Liver (tissue), 8 donors: ENCODE measurements at regions not wholly inside any gene's neighbourhood (a gene's known extent, or its start where the extent isn't known, plus 50 kb on each side); places are given as distances from the start of the nearest gene placed in this dataset.
A peak's percentile ranks its signal among the peaks of the same experiment; 100 is the strongest.

Source experiments
- DNase-seq: peaks from one replicate; pipeline ENCODE4 v3.0.0-alpha.2; 2017; ENCODE audit warnings: low spot score
- H3K27ac ChIP-seq, 2 donors: one replicate each; pipeline ENCODE4 v1.7.0; 2013; ENCODE audit warnings: inconsistent platforms in 2 of 2, low read length in 2 of 2, control low read depth in 1 of 2, low read depth in 1 of 2, mild to moderate bottlenecking in 1 of 2
- H3K27me3 ChIP-seq, 4 donors: one replicate each; pipeline versions ENCODE4 v1.6.1 to v1.7.0; 2013; ENCODE audit warnings: low read length in 3 of 4, inconsistent platforms in 1 of 4, mild to moderate bottlenecking in 1 of 4, moderate library complexity in 1 of 4; ENCODE audit not compliant: control insufficient read depth in 4 of 4, insufficient read depth in 4 of 4
- H3K36me3 ChIP-seq, 4 donors: one replicate each; pipeline versions ENCODE4 v1.6.1 to v1.7.0; 2013; ENCODE audit warnings: low read length in 3 of 4, mild to moderate bottlenecking in 3 of 4, low read depth in 1 of 4, moderate library complexity in 1 of 4; ENCODE audit not compliant: control insufficient read depth in 4 of 4, insufficient read depth in 3 of 4
- H3K4me1 ChIP-seq, 4 donors: one replicate each; pipeline versions ENCODE4 v1.6.1 to v1.7.0; 2013; ENCODE audit warnings: low read length in 3 of 4, mild to moderate bottlenecking in 3 of 4, moderate library complexity in 1 of 4; ENCODE audit not compliant: control insufficient read depth in 4 of 4, insufficient read depth in 4 of 4
- H3K4me3 ChIP-seq, 3 donors: one replicate each; pipeline versions ENCODE4 v1.6.1 to v1.7.0; 2013; ENCODE audit warnings: low read length in 3 of 3, control low read depth in 1 of 3, low read depth in 1 of 3, mild to moderate bottlenecking in 1 of 3
- H3K9ac ChIP-seq, 2 donors: one replicate each; pipeline ENCODE4 v1.7.0; 2013; ENCODE audit warnings: low read length in 2 of 2, mild to moderate bottlenecking in 2 of 2, moderate library complexity in 2 of 2, control low read depth in 1 of 2, low read depth in 1 of 2
- H3K9me3 ChIP-seq, 4 donors: one replicate each; pipeline versions ENCODE4 v1.6.1 to v1.7.0; 2013; ENCODE audit warnings: low read length in 3 of 4; ENCODE audit not compliant: control insufficient read depth in 4 of 4
- ATF3 ChIP-seq: IDR thresholded peaks from 2 replicates; pipeline ENCODE4 v1.6.1; 2016; ENCODE audit warnings: antibody characterized with exemption
- CTCF ChIP-seq: fragments of 150-350 bp; IDR thresholded peaks from 2 replicates; pipeline ENCODE4 v1.5.1; 2017; ENCODE audit warnings: improper control_type of control experiment, low read depth, low read length; ENCODE audit not compliant: missing input control
- EGR1 ChIP-seq, 2 donors: IDR thresholded peaks; 2 replicates each; pipeline ENCODE4 v1.6.1; 2016 to 2018; ENCODE audit warnings: antibody characterized with exemption in 2 of 2, low read depth in 2 of 2
- FOXA1 ChIP-seq: IDR thresholded peaks from 2 replicates; pipeline ENCODE4 v1.6.1; 2016; ENCODE audit warnings: antibody characterized with exemption
- FOXA2 ChIP-seq: IDR thresholded peaks from 2 replicates; pipeline ENCODE4 v1.6.1; 2016; ENCODE audit warnings: antibody characterized with exemption
- GABPA ChIP-seq, 2 donors: IDR thresholded peaks in 1 of 2; conservative IDR thresholded peaks in 1 of 2; 2 replicates each; pipeline ENCODE4 v1.6.1; 2016; ENCODE audit warnings: antibody characterized with exemption in 2 of 2, mild to moderate bottlenecking in 1 of 2, moderate library complexity in 1 of 2
- HNF4A ChIP-seq, 2 donors: conservative IDR thresholded peaks; 2 replicates each; pipeline ENCODE4 v1.6.1; 2016; ENCODE audit warnings: antibody characterized with exemption in 2 of 2, mild to moderate bottlenecking in 2 of 2
- HNF4G ChIP-seq: IDR thresholded peaks from 2 replicates; pipeline ENCODE4 v1.6.1; 2016; ENCODE audit warnings: antibody characterized with exemption
- MAX ChIP-seq: IDR thresholded peaks from 2 replicates; pipeline ENCODE4 v1.6.1; 2016; ENCODE audit warnings: antibody characterized with exemption
- NR2F2 ChIP-seq: IDR thresholded peaks from 2 replicates; pipeline ENCODE4 v1.6.1; 2016; ENCODE audit warnings: antibody characterized with exemption
- RAD21 ChIP-seq, 2 donors: IDR thresholded peaks; 2 replicates each; pipeline ENCODE4 v1.6.1; 2016; ENCODE audit warnings: antibody characterized with exemption in 2 of 2, mild to moderate bottlenecking in 2 of 2
- REST ChIP-seq: IDR thresholded peaks from 2 replicates; pipeline ENCODE4 v1.6.1; 2016; ENCODE audit warnings: antibody characterized with exemption, mild to moderate bottlenecking
- RXRA ChIP-seq, 2 donors: IDR thresholded peaks; 2 replicates each; pipeline ENCODE4 v1.6.1; 2017 to 2018; ENCODE audit warnings: antibody characterized with exemption in 2 of 2, mild to moderate bottlenecking in 1 of 2
- SP1 ChIP-seq: IDR thresholded peaks from 2 replicates; pipeline ENCODE4 v1.6.1; 2018; ENCODE audit warnings: antibody characterized with exemption, mild to moderate bottlenecking
- TAF1 ChIP-seq: conservative IDR thresholded peaks from 2 replicates; pipeline ENCODE4 v1.6.1; 2016; ENCODE audit warnings: antibody characterized with exemption, mild to moderate bottlenecking
- YY1 ChIP-seq: IDR thresholded peaks from 2 replicates; pipeline ENCODE4 v1.6.1; 2016; ENCODE audit warnings: antibody characterized with exemption, mild to moderate bottlenecking
- ZBTB33 ChIP-seq: IDR thresholded peaks from 2 replicates; pipeline ENCODE4 v1.6.1; 2016; ENCODE audit warnings: antibody characterized with exemption
- WGBS: extraction: QIAGEN DNeasy Blood & Tissue Kit; methylation state at CpG from one replicate; pipeline ENCODE4 v1.1.7; 2013; 5-methylcytosine and 5-hydroxymethylcytosine counted together
- donor health status: healthy.
- donor health status: healthy.
- donor health status: healthy.
- donor health status: healthy.
- donor health status: healthy.

- no peak overlapping the region for H3K4me3 ChIP-seq
- TF ChIP-seq TAF1, result no peak
- peak; percentile 95 for TF ChIP-seq REST
- H3K9ac ChIP-seq, result no peak overlapping the region
- no peaks in the 10 kb centered on the region for H3K27me3 ChIP-seq
- WGBS, result 38% methylated on average over 6 of the region's 6 CpGs
- H3K4me1 ChIP-seq, result no peaks in the 10 kb centered on the region
- no peak for DNase-seq
- no peaks in the 10 kb centered on the region for H3K9me3 ChIP-seq
- H3K36me3 ChIP-seq, result no peaks in the 10 kb centered on the region
- H3K27ac ChIP-seq, result no peak overlapping the region
Observed at GRCh38 chr22:26852176-26852575, 194.8 kb downstream of the MIAT start.

GRCh38 chr22:26853071-26853470, 195.7 kb downstream of the MIAT start:
- no peak overlapping the region for H3K27ac ChIP-seq
- TF ChIP-seq TAF1 (no peak), REST (no peak), NR2F2 (no peak), CTCF (no peak), ATF3 (no peak), ZBTB33 (no peak), MAX (no peak), HNF4G (no peak), YY1 (no peak), HNF4A (conservative IDR thresholded peaks at IDR 0.05) (no peak), FOXA1 (no peak), FOXA2 (no peak), RXRA (IDR thresholded peaks at IDR 0.05) (no peak), SP1 (no peak), GABPA (IDR thresholded peaks at IDR 0.05 in 1 of 2, conservative IDR thresholded peaks at IDR 0.05 in 1 of 2) (no peak), EGR1 (IDR thresholded peaks at IDR 0.05; ENCODE audit: low read depth in 2 of 2) (no peak), RAD21 (IDR thresholded peaks at IDR 0.05) (no peak)
- H3K36me3 ChIP-seq, result no peaks in the 10 kb centered on the region
- no peaks in the 10 kb centered on the region for H3K27me3 ChIP-seq
- H3K4me1 ChIP-seq, result no peaks in the 10 kb centered on the region
- no peak overlapping the region for H3K9ac ChIP-seq
- no peak for DNase-seq
- WGBS, result 83% methylated on average over 4 of the region's 4 CpGs
- no peak overlapping the region for H3K4me3 ChIP-seq
- no peaks in the 10 kb centered on the region for H3K9me3 ChIP-seq
